Astrocyte of the cerebellum (primary cell): ENCODE measurements at regions not wholly inside any gene's neighbourhood (a gene's known extent, or its start where the extent isn't known, plus 50 kb on each side); places are given as distances from the start of the nearest gene placed in this dataset.
"Not testable (repeated sequence)": the region's sequence is repeated elsewhere in the genome, so short reads cannot be mapped to it uniquely, and the experiment has no call there.

Source experiments
- DNase-seq: peaks from one replicate; pipeline ENCODE4 v3.0.0-alpha.2; 2011; ENCODE audit warnings: low read depth
- H3K4me3 ChIP-seq: 2 replicates; pipeline ENCODE4 v1.5.1; 2011; ENCODE audit warnings: mild to moderate bottlenecking, low read depth, low read length, moderate library complexity
- CTCF ChIP-seq: IDR thresholded peaks from 2 replicates; pipeline ENCODE4 v1.5.1; 2012; ENCODE audit warnings: low read length, low read depth, moderate library complexity, mild to moderate bottlenecking; ENCODE audit errors: missing control alignments
- in situ Hi-C: cut with HindIII; loops from 2 replicates; pipeline ENCODE4 v1.10.0; 2017; ENCODE audit warnings: low sequenced_read_pairs

GRCh38 chr12:68387338-68387737, 55.2 kb upstream of the MDM1 start:
- TF ChIP-seq CTCF = no peak
- no peak overlapping the region for H3K4me3 ChIP-seq
- no peak for DNase-seq
- in situ Hi-C loops = no loop called here

- no peak overlapping the region for H3K4me3 ChIP-seq
- no peak for DNase-seq
- no peak for TF ChIP-seq CTCF
- in situ Hi-C loops = no loop called here
These were observed 57.1 kb upstream of the MDM1 start for GRCh38 chr12:68389305-68389704.

GRCh38 chr12:68391937-68392336, 59.8 kb upstream of the MDM1 start:
- DNase-seq = no peak
- no peak overlapping the region for H3K4me3 ChIP-seq
- in situ Hi-C loops = no loop called here
- no peak for TF ChIP-seq CTCF

- DNase-seq = no peak
- no peak for TF ChIP-seq CTCF
- in situ Hi-C loops = no loop called here
- H3K4me3 ChIP-seq = no peak overlapping the region
These were observed 60.2 kb upstream of the MDM1 start for GRCh38 chr12:68392376-68392775.

- no peak overlapping the region for H3K4me3 ChIP-seq
- TF ChIP-seq CTCF = no peak
- no peak for DNase-seq
- in situ Hi-C loops = no loop called here
These were observed 61.3 kb upstream of the MDM1 start for GRCh38 chr12:68393417-68393816.

- H3K4me3 ChIP-seq = no peak overlapping the region
- in situ Hi-C loops = no loop called here
- no peak for DNase-seq
- TF ChIP-seq CTCF = no peak
These were observed 65.5 kb upstream of the MDM1 start for GRCh38 chr12:68397566-68398158.

GRCh38 chr12:68398689-68399088, 66.5 kb upstream of the MDM1 start:
- H3K4me3 ChIP-seq, in situ Hi-C loops, DNase-seq: not testable (repeated sequence)
